Right ventricle myocardium superior (tissue), 1 donor: ENCODE measurements at regions not wholly inside any gene's neighbourhood (a gene's known extent, or its start where the extent isn't known, plus 50 kb on each side); places are given as distances from the start of the nearest gene placed in this dataset.
"Not testable (repeated sequence)": the region's sequence is repeated elsewhere in the genome, so short reads cannot be mapped to it uniquely, and the experiment has no call there.

Source experiments
- ATAC-seq: fragments of 200-7000 bp; cut with Tn5 transposase; one replicate; pipeline ENCODE4 v1.9.1; 2020; ENCODE audit warnings: mild to moderate bottlenecking; ENCODE audit not compliant: poor library complexity
- DNase-seq: peaks from one replicate; pipeline ENCODE4 v3.0.0-alpha.2; 2020
- intact Hi-C: fragments of 100-400 bp; cut with DNase I; formaldehyde crosslinking; loops from one replicate; pipeline ENCODE4 v1.11.2; 2022
- donor health status: DM: no; HTN: yes; CAD: no; lungs with severe emphysema.

DNA sequence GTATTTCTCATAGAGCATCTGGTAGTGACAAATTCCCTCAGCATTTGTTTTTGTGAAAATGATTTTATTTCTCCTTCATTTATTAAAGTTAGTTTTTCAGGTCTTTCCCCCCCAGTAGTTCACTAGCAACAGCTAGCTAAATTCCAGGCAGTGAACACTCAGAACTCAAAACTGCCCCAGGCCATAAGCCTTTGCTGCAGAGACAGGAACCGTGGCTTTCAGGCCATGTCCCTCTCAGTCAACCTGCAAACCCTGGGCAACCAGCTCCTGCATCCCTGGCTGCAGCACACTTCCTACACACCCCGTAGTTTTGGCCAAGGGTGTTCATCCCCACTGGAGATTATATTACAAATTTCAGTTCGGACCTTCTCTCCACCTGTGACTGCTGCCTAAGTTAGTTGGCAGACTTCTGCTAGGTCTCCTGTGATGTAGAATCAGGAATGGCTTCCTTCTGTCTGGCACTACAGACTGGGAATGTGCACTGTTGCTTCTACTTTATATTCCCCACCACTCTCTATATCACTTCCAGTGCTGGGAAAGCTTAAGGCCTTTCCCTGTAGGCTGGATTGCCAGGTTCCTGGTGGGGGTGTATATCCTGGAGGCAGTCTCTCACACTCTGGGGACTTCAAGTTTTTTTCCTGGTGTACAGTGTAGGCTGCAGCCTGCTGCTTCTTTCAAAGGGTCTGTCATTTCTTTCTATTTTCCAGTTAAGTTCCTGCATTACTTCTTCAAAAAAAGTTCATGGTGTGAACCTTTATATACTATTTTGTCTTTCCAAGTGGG, 924.4 kb upstream of the LRFN5 start:
- intact Hi-C loops, result no loop called here
- ATAC-seq (no peak), DNase-seq (no peak)

GRCh38 chr14:40679256-40679655, 927.4 kb upstream of the LRFN5 start:
- ATAC-seq, result no peak
- no peak for DNase-seq
- intact Hi-C loops, result no loop called here

DNA sequence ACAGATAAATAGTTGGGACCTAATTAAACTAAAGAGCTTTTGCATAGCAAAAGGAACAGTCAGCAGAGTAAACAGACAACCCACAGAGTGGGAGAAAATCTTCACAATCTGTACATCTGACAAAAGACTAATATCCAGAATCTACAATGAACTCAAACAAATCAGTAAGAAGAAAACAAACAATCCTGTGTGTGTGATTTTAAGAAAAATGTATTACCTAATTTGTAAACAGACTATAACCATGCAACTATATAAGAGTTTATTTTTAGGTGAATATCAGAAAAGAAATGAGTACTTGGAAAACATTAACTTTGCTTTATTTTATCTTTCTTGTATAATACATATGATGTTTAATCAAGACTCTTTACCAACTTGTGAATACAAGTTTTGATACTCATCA, 929.5 kb upstream of the LRFN5 start:
- ATAC-seq, intact Hi-C loops: not testable (repeated sequence)

DNA sequence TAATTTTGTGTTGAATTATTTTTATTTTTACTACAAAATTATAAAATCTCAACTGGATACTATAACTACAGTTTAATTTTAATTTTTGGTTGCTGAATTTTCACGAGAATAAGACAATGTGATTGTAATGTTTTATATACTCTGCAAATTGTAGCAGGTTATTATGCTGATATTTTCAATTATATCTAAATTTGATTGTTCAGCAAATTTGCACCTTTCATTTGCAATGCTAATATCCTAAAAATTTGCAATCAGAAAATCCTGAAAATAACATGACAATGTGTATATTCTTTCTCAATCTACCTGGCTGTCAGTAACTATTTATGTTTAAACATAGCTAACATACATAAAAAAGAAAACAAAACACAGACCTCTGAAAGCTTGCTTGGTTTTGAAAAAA, 932.2 kb upstream of the LRFN5 start:
- intact Hi-C loops, result no loop called here
- DNase-seq, result no peak
- no peak for ATAC-seq

More for the DNA sequence above, 929.5 kb upstream of the LRFN5 start:
- not testable (repeated sequence) for DNase-seq

- intact Hi-C loops, result no loop called here
- ATAC-seq, result no peak
- DNase-seq, result no peak
Measured at GRCh38 chr14:40656311-40656710, 950.4 kb upstream of the LRFN5 start.

GRCh38 chr14:40652089-40652691, 954.5 kb upstream of the LRFN5 start:
- no peak for DNase-seq
- intact Hi-C loops, result no loop called here

GRCh38 chr14:40630471-40630870, 976.2 kb upstream of the LRFN5 start:
- intact Hi-C loops, result no loop called here
- ATAC-seq, result no peak
- no peak for DNase-seq

More at GRCh38 chr14:40652089-40652691, 954.5 kb upstream of the LRFN5 start:
- no peak for ATAC-seq

- intact Hi-C loops, ATAC-seq, DNase-seq: not testable (repeated sequence)
Measured at GRCh38 chr14:40629551-40630137, 977.0 kb upstream of the LRFN5 start.

GRCh38 chr14:40629144-40629543, 977.5 kb upstream of the LRFN5 start:
- intact Hi-C loops, result no loop called here
- ATAC-seq, result no peak
- DNase-seq, result no peak

- intact Hi-C loops, result no loop called here
- no peak for DNase-seq
- ATAC-seq, result no peak
Measured at GRCh38 chr14:40623643-40624042, 983.0 kb upstream of the LRFN5 start.

DNA sequence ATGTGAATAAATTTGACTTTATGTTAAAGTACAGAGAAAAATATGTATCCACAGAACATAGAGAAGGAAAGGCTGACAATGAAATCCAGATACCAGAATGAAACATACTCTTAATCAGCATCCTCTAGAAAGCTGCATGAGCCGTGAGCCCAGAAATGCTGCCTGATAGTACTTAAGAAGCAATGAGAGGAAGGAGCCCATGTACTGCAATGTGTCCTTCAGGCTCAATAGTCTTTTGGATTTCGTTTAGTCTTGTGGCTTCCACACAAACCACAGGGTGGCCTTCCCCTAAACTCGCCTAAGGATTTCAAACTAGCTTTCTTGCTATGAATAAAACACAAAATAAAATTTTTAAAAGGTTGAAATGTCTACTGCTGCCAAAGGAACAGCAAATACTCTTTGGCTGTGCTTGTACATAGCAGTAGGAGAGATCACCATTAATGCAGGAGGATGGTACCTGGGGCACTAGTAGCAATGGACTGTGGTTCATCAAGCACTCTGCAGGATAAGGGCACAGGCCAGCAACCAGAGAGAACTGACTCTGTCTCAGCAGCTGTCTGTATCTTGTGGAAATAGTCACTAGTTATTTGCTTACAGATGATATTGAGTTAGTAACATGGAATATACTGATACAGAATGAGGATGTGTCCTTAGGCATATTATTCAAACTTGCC, 988.3 kb upstream of the LRFN5 start:
- DNase-seq (no peak), ATAC-seq (no peak)
- intact Hi-C loops, result no loop called here

DNA sequence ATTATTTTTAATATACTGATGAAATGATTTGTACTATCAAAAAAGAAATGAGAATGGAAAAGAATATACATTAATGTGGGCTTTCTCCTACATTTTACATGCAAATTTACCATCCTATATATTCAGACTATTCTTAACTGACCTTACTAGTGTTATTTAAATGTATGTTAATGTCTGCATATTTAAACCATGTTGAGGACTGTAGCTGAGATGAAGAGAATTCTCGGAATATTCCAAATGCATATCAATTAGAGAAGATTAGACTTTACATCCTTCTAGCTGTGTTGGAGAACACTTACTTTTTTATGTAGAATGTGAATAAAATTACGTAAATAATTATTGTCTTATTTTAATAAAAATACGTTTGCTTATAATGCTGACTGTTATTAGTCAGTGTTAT, 990.1 kb upstream of the LRFN5 start:
- intact Hi-C loops, result no loop called here
- no peak for ATAC-seq
- no peak for DNase-seq

GRCh38 chr14:40601063-40601462, 1005.6 kb upstream of the LRFN5 start:
- DNase-seq (no peak), ATAC-seq (no peak)
- intact Hi-C loops, result no loop called here

- DNase-seq, result no peak
- intact Hi-C loops, result no loop called here
- ATAC-seq, result no peak
Measured at GRCh38 chr14:40599725-40600124, 1007.0 kb upstream of the LRFN5 start.

DNA sequence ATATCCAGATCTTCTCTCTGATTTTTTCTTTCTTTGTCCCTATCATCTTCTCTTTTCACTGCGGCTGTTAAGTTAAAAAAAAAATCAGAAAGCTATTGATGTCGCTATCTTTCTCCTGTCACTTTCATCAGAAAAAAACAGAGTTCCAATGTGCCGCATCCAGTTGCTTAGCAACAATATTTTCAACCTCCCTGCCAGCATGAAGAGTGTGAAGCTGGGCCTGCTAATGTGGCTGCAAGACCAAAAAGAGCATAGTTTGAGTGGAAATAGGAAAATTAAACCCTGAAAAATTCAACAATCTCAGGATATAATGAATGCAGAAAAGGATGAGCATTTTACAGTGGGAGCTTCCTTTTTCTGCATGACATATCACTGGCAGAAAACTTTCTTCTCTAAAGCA, 1025.4 kb upstream of the LRFN5 start:
- no peak for ATAC-seq
- intact Hi-C loops, result no loop called here

GRCh38 chr14:40576880-40577478, 1029.7 kb upstream of the LRFN5 start:
- ATAC-seq, result no peak
- no peak for DNase-seq

More for the DNA sequence above, 1025.4 kb upstream of the LRFN5 start:
- DNase-seq, result no peak

DNA sequence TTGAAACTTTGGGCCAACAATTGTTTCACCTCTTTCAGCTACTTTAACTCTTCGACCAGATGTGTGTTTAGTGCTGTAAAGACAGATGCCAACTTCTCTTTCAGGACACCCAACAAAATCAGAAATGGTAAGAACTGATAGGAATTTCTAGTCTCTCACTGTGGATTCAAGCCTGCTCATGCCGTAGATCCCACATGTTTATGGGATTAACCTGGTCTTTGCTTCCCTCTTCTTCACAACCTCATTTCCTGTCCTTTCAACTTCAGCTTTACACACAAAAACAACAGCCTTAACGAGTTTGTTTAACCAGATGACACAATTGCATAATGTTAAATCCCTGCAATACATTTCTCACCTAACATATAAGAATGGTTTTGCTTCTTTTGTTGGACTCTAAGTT, 1031.9 kb upstream of the LRFN5 start:
- intact Hi-C loops, result no loop called here
- DNase-seq, result no peak
- ATAC-seq, result no peak

More at GRCh38 chr14:40576880-40577478, 1029.7 kb upstream of the LRFN5 start:
- intact Hi-C loops, result no loop called here

- intact Hi-C loops, result no loop called here
- ATAC-seq, result no peak
- no peak for DNase-seq
Measured at GRCh38 chr14:40525314-40525713, 1081.4 kb upstream of the LRFN5 start.

DNA sequence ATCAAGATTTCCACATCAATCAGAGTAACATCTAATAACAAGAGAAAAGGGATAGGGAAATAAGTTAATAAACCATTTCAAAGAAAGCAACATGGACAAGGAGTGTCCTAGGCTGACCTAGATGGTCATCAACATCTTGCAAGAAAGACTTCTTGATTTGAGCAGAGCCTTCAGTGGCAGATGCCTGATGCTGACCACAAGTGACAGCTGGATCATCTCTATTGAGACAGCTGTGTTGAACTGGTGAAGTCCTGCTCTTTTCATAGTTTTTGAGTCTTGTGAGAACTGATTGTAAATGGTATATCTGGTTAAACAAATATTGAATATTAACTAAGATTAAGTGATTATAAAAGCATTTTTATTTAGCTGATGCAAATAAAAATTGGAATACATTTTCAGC, 1083.6 kb upstream of the LRFN5 start:
- intact Hi-C loops, result no loop called here
- ATAC-seq (no peak), DNase-seq (no peak)
